B cell (primary cell): ENCODE measurements at regions not wholly inside any gene's neighbourhood (a gene's known extent, or its start where the extent isn't known, plus 50 kb on each side); places are given as distances from the start of the nearest gene placed in this dataset.

ENCODE experiments used
- ATAC-seq: fragments of 200-7000 bp; cut with Tn5 transposase; one replicate; pipeline ENCODE4 v1.10.0; 2021; ENCODE audit warnings: low read depth, mild to moderate bottlenecking, moderate number of reproducible peaks, moderate library complexity
- CTCF ChIA-PET: fragments of 350-600 bp; sonication (Branson Sonifier 250); formaldehyde crosslinking; loops from one replicate; lab custom pipeline; 2021; ENCODE audit warnings: antibody characterized with exemption, inconsistent platforms; lab: Charles Lee
- POLR2A ChIA-PET: fragments of 350-600 bp; sonication (Branson Sonifier 250); formaldehyde crosslinking; loops from one replicate; lab custom pipeline; 2021; ENCODE audit warnings: antibody characterized with exemption; lab: Charles Lee
- DNase-seq: peaks from one replicate; pipeline ENCODE4 v3.0.0; 2013
- H2AFZ ChIP-seq: 2 replicates; pipeline ENCODE4 v1.6.1; 2012; ENCODE audit warnings: mild to moderate bottlenecking, low read depth, low read length; ENCODE audit not compliant: insufficient read depth, poor library complexity, severe bottlenecking
- H3K27ac ChIP-seq, 2 donors: 1 replicate in 1 of 2; 2 replicates in 1 of 2; pipeline ENCODE4 v1.5.1; 2012 to 2013; ENCODE audit warnings: low read length in 2 of 2, mild to moderate bottlenecking in 2 of 2, moderate library complexity in 1 of 2
- H3K27me3 ChIP-seq, 4 experiments: fragments of 200-600 bp in 1 of 4; sonication (generic) in 1 of 4; replicated peaks in 1 of 4; 1 replicate in 2 of 4; 2 replicates in 2 of 4; pipeline versions ENCODE4 v1.6.1 to v1.7.0; 2013 to 2016; ENCODE audit warnings: low read length in 3 of 4, mild to moderate bottlenecking in 2 of 4, mixed read lengths in 1 of 4, moderate library complexity in 1 of 4; ENCODE audit not compliant: insufficient read depth in 4 of 4, control insufficient read depth in 3 of 4; ENCODE audit errors: control extremely low read depth in 1 of 4
- H3K36me3 ChIP-seq, 2 experiments: replicated peaks in 1 of 2; 1 replicate in 1 of 2; 2 replicates in 1 of 2; pipeline versions ENCODE4 v1.6.1 to v1.7.1; 2013; ENCODE audit warnings: low read length in 1 of 2; ENCODE audit not compliant: insufficient read depth in 2 of 2, control insufficient read depth in 1 of 2; ENCODE audit errors: control extremely low read depth in 1 of 2, extremely low read depth in 1 of 2
- H3K4me1 ChIP-seq, 2 donors: fragments of 200-600 bp in 1 of 2; sonication (generic) in 1 of 2; 1 replicate in 1 of 2; 2 replicates in 1 of 2; pipeline versions ENCODE4 v1.5.1 to v1.6.1; 2013 to 2017; ENCODE audit warnings: low read length in 2 of 2; ENCODE audit not compliant: control insufficient read depth in 2 of 2, insufficient read depth in 2 of 2
- H3K4me2 ChIP-seq: replicated peaks from 2 replicates; pipeline ENCODE3; 2012; ENCODE audit warnings: mild to moderate bottlenecking, low read depth, low read length; ENCODE audit not compliant: poor library complexity, severe bottlenecking
- H3K4me3 ChIP-seq, 5 experiments: fragments of 200-600 bp in 1 of 5; sonication (generic) in 1 of 5; 1 replicate in 3 of 5; 2 replicates in 2 of 5; pipeline versions ENCODE4 v1.5.1 to v1.7.0; 2011 to 2016; ENCODE audit warnings: low read length in 4 of 5, mild to moderate bottlenecking in 4 of 5, low read depth in 2 of 5, control low read depth in 1 of 5, moderate library complexity in 1 of 5; ENCODE audit not compliant: insufficient read depth in 1 of 5; ENCODE audit errors: control extremely low read depth in 1 of 5, extremely low read depth in 1 of 5
- H3K79me2 ChIP-seq: fragments of 200-600 bp; sonication (generic); one replicate; pipeline ENCODE4 v1.6.0; 2016; ENCODE audit warnings: low read length; ENCODE audit not compliant: control insufficient read depth, insufficient read depth
- H3K9ac ChIP-seq: fragments of 200-600 bp; sonication (generic); 2 replicates; pipeline ENCODE4 v1.6.1; 2017; ENCODE audit warnings: mild to moderate bottlenecking, low read length, moderate library complexity
- H3K9me3 ChIP-seq, 3 donors: one replicate each; pipeline versions ENCODE4 v1.6.1 to v1.7.1; 2013; ENCODE audit warnings: low read length in 2 of 3; ENCODE audit not compliant: control insufficient read depth in 2 of 3, insufficient read depth in 1 of 3; ENCODE audit errors: control extremely low read depth in 1 of 3
- H4K20me1 ChIP-seq: 2 replicates; pipeline ENCODE4 v1.6.0; 2012; ENCODE audit warnings: mild to moderate bottlenecking, low read length; ENCODE audit not compliant: insufficient read depth, control insufficient read depth, poor library complexity, severe bottlenecking
- H3K27ac Mint-ChIP-seq: one replicate; pipeline ENCODE4 v1.8.0; 2021; ENCODE audit warnings: mixed read lengths
- H3K27me3 Mint-ChIP-seq: one replicate; pipeline ENCODE4 v1.8.0; 2021; ENCODE audit warnings: mixed read lengths
- H3K4me1 Mint-ChIP-seq: one replicate; pipeline ENCODE4 v1.8.0; 2021; ENCODE audit warnings: mixed read lengths
- H3K4me3 Mint-ChIP-seq: one replicate; pipeline ENCODE4 v1.8.0; 2021; ENCODE audit warnings: mixed read lengths
- H3K9me3 Mint-ChIP-seq: one replicate; pipeline ENCODE4 v1.8.0; 2022; ENCODE audit warnings: mixed read lengths; ENCODE audit not compliant: insufficient read depth
- EZH2 ChIP-seq: IDR thresholded peaks from 2 replicates; pipeline ENCODE4 v1.6.1; 2012; ENCODE audit warnings: borderline replicate concordance, low read depth, mild to moderate bottlenecking, moderate library complexity, low read length; ENCODE audit not compliant: insufficient read depth, poor library complexity, severe bottlenecking
- WGBS: methylation state at CpG from one replicate; pipeline ENCODE4 v1.1.5; 2013; ENCODE audit warnings: missing lambda C conversion rate; ENCODE audit not compliant: insufficient coverage; 5-methylcytosine and 5-hydroxymethylcytosine counted together
- intact Hi-C: fragments of 100-400 bp; cut with micrococcal nuclease; formaldehyde crosslinking; loops from one replicate; pipeline ENCODE4 v1.10.0; 2022
- TF ChIP-seq, protein P1 (sequence below): fragments of 200-600 bp; IDR thresholded peaks from one replicate; pipeline ENCODE4 v1.8.0; 2022; ENCODE audit warnings: antibody characterized with exemption, mild to moderate bottlenecking

GRCh38 chr12:66960006-66960405, 281.1 kb upstream of the GRIP1 start:
- intact Hi-C loops, result no loop called here
- Histone ChIP-seq H4K20me1 (no peaks in the 10 kb centered on the region), H3K27ac (no peak overlapping the region), H3K9ac (no peak overlapping the region), H3K79me2 (no peaks in the 10 kb centered on the region), H3K4me1 (no peaks in the 10 kb centered on the region), H3K9me3 (no peaks in the 10 kb centered on the region), H3K27me3 (peaks cover 0 to under 1% (median 0%) of the 10 kb centered on the region in 4 experiments), H3K4me3 (no peak overlapping the region), H2AFZ (no peak overlapping the region), H3K4me2 (no peak overlapping the region), H3K36me3 (no peaks in the 10 kb centered on the region)
- 100% methylated on average over 1 of the region's 1 CpG for WGBS
- CTCF ChIA-PET, result no interaction called here
- Mint-ChIP-seq H3K27ac (no peak overlapping the region), H3K4me1 (no peaks in the 10 kb centered on the region), H3K4me3 (no peak overlapping the region), H3K9me3 (no peaks in the 10 kb centered on the region), H3K27me3 (peaks cover 2% of the 10 kb centered on the region)
- TF ChIP-seq EZH2, result no peak
- no peak for DNase-seq
- POLR2A ChIA-PET, result no interaction called here
- no peak for ATAC-seq

GRCh38 chr12:66960704-66961690, 282.1 kb upstream of the GRIP1 start:
- intact Hi-C loops, result no loop called here
- no peak for DNase-seq
- H3K27me3 Mint-ChIP-seq, result peaks cover 2% of the 10 kb centered on the region
- WGBS, result 90% methylated on average over 2 of the region's 6 CpGs
- Histone ChIP-seq H3K4me1 (no peaks in the 10 kb centered on the region), H4K20me1 (no peaks in the 10 kb centered on the region), H3K27me3 (no peaks in the 10 kb centered on the region), H3K9me3 (no peaks in the 10 kb centered on the region), H2AFZ (no peak overlapping the region), H3K27ac (no peak overlapping the region), H3K36me3 (no peaks in the 10 kb centered on the region), H3K4me2 (no peak overlapping the region), H3K9ac (no peak overlapping the region), H3K4me3 (no peak overlapping the region), H3K79me2 (no peaks in the 10 kb centered on the region)
- ChIA-PET POLR2A (interaction anchor here (0.6 kb wide), 1 partner anchor 195 kb away, joined by 5 read pairs; no protein-coding TSS in a partner anchor), CTCF (no interaction called here)
- ATAC-seq, result no peak
- H3K4me1 Mint-ChIP-seq, result no peaks in the 10 kb centered on the region
- no peak for TF ChIP-seq EZH2
- TF ChIP-seq, protein P1, sequence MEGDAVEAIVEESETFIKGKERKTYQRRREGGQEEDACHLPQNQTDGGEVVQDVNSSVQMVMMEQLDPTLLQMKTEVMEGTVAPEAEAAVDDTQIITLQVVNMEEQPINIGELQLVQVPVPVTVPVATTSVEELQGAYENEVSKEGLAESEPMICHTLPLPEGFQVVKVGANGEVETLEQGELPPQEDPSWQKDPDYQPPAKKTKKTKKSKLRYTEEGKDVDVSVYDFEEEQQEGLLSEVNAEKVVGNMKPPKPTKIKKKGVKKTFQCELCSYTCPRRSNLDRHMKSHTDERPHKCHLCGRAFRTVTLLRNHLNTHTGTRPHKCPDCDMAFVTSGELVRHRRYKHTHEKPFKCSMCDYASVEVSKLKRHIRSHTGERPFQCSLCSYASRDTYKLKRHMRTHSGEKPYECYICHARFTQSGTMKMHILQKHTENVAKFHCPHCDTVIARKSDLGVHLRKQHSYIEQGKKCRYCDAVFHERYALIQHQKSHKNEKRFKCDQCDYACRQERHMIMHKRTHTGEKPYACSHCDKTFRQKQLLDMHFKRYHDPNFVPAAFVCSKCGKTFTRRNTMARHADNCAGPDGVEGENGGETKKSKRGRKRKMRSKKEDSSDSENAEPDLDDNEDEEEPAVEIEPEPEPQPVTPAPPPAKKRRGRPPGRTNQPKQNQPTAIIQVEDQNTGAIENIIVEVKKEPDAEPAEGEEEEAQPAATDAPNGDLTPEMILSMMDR, result no peak
- H3K4me3 Mint-ChIP-seq, result no peak overlapping the region
- H3K9me3 Mint-ChIP-seq, result no peaks in the 10 kb centered on the region
- H3K27ac Mint-ChIP-seq, result no peak overlapping the region
